HCT116 (cell line): ENCODE measurements at regions not wholly inside any gene's neighbourhood (a gene's known extent, or its start where the extent isn't known, plus 50 kb on each side); places are given as distances from the start of the nearest gene placed in this dataset.

Source experiments
- POLR2AphosphoS5 ChIP-seq: IDR thresholded peaks from 2 replicates; pipeline ENCODE4 v1.6.1; 2011; ENCODE audit warnings: mild to moderate bottlenecking, low read depth, low read length, moderate library complexity
- SRF ChIP-seq: IDR thresholded peaks from 2 replicates; pipeline ENCODE4 v1.6.1; 2012; ENCODE audit warnings: low read depth
- TF ChIP-seq, protein P1 (sequence below), 3 experiments: fragments of 200-600 bp in 1 of 3; sonication (generic) in 1 of 3; IDR thresholded peaks in 2 of 3; conservative IDR thresholded peaks in 1 of 3; 2 replicates each; pipeline ENCODE4 v1.5.1; 2012 to 2017; ENCODE audit warnings: low read depth in 2 of 3, low read length in 2 of 3, antibody characterized with exemption in 1 of 3, borderline replicate concordance in 1 of 3, control low read depth in 1 of 3, mild to moderate bottlenecking in 1 of 3, mixed read lengths in 1 of 3, mixed run types in 1 of 3, moderate library complexity in 1 of 3; ENCODE audit not compliant: insufficient read depth in 1 of 3

DNA sequence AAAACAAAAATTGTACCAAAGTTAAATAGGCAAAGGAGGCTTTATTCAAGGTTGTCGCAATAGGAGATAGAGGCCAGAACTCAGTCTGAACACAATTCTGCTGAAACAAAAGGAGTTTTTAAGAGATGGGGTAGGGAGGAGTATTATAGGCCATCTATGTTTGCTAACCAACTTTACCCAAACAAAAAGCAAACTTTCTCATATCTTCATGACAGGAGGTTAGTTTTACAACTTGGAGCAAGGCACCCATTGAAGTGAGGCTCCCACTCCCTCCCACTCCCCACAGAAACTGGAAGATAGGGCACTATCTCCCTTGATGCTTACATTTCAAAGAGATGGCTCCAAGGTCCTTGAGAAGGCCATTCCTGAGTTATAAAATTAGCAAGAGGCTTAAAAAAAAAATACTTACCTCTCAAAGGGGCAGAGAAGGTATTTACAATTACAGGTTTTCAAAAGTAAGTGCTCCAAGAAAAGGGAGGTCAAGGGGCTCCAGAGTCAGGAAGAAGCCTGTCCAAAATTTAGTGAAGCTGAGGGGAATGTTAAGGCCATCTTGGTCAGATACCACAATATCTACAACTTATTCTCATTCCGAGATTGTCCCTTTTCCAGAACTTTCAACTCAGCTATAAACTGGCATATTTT lies 84.4 kb upstream of the DHRS4 start:
- TF ChIP-seq, protein P1, sequence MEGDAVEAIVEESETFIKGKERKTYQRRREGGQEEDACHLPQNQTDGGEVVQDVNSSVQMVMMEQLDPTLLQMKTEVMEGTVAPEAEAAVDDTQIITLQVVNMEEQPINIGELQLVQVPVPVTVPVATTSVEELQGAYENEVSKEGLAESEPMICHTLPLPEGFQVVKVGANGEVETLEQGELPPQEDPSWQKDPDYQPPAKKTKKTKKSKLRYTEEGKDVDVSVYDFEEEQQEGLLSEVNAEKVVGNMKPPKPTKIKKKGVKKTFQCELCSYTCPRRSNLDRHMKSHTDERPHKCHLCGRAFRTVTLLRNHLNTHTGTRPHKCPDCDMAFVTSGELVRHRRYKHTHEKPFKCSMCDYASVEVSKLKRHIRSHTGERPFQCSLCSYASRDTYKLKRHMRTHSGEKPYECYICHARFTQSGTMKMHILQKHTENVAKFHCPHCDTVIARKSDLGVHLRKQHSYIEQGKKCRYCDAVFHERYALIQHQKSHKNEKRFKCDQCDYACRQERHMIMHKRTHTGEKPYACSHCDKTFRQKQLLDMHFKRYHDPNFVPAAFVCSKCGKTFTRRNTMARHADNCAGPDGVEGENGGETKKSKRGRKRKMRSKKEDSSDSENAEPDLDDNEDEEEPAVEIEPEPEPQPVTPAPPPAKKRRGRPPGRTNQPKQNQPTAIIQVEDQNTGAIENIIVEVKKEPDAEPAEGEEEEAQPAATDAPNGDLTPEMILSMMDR (IDR thresholded peaks at IDR 0.05 in 2 of 3, conservative IDR thresholded peaks at IDR 0.05 in 1 of 3; ENCODE audit: borderline replicate concordance in 1 of 3, insufficient read depth in 1 of 3, low read depth in 2 of 3, low read length in 2 of 3) = no peak
- no peak for TF ChIP-seq POLR2AphosphoS5
- no peak for TF ChIP-seq SRF
